ENCODE measurements at regions not wholly inside any gene's neighbourhood (a gene's known extent, or its start where the extent isn't known, plus 50 kb on each side); places are given as distances from the start of the nearest gene placed in this dataset.

GRCh38 chr12:131619106-131619642 lies 91.7 kb upstream of the SFSWAP start:
- TF ChIP-seq CTCF (optimal IDR thresholded peaks at IDR 0.05 in 1 of 3, IDR thresholded peaks at IDR 0.05 in 1 of 3, conservative IDR thresholded peaks at IDR 0.05 in 1 of 3; ENCODE audit: extremely low read depth in 1 of 3, insufficient read depth in 2 of 3, low read length in 3 of 3) (no peak), EZH2 (IDR thresholded peaks at IDR 0.05; ENCODE audit: low read length) (no peak)
- peaks cover 7% of the 10 kb centered on the region for H3K27me3 ChIP-seq (ENCODE audit: control insufficient read depth, extremely low read depth, insufficient read depth, low read length)
- H3K4me1 ChIP-seq (ENCODE audit: control insufficient read depth, extremely low read depth, insufficient read depth, low read length), result peaks cover 2% of the 10 kb centered on the region
- dilution Hi-C loops (cut with MboI; ENCODE audit: extremely low pct_ligation_motif_present, low sequenced_read_pairs), result no loop called here
- H4K20me1 ChIP-seq (ENCODE audit: control insufficient read depth, extremely low read depth, insufficient read depth, low read length), result no peaks in the 10 kb centered on the region
- H3K4me2 ChIP-seq (ENCODE audit: control insufficient read depth, extremely low read depth, insufficient read depth, low read depth, low read length), result no peak overlapping the region
- no peak overlapping the region for H3K4me3 ChIP-seq (ENCODE audit: control insufficient read depth in 2 of 3, extremely low read depth in 1 of 3, insufficient read depth in 2 of 3, low read depth in 1 of 3, low read length in 3 of 3)
- FAIRE-seq (no peak), DNase-seq (ENCODE audit: low read depth, low spot score) (no peak)
- H3K9ac ChIP-seq (ENCODE audit: control insufficient read depth, extremely low read depth, insufficient read depth, low read length), result no peak overlapping the region
- H3K79me2 ChIP-seq (ENCODE audit: control insufficient read depth, insufficient read depth, low read length), result no peaks in the 10 kb centered on the region
- no peak overlapping the region for H3K27ac ChIP-seq (ENCODE audit: control insufficient read depth, insufficient read depth, low read length)
- H3K36me3 ChIP-seq (ENCODE audit: control insufficient read depth in 2 of 2, extremely low read depth in 1 of 2, insufficient read depth in 2 of 2, low read length in 2 of 2), result no peaks in the 10 kb centered on the region
- H3K9me1 ChIP-seq (ENCODE audit: control insufficient read depth, extremely low read depth, insufficient read depth, low read length), result no peaks in the 10 kb centered on the region
- H2AFZ ChIP-seq (ENCODE audit: control insufficient read depth, low read length), result no peak overlapping the region
- no peaks in the 10 kb centered on the region for H3K9me3 ChIP-seq (ENCODE audit: control insufficient read depth, low read depth, low read length)

GRCh38 chr12:131619736-131620506 lies 91.0 kb upstream of the SFSWAP start:
- Histone ChIP-seq H3K4me1 (ENCODE audit: control insufficient read depth, extremely low read depth, insufficient read depth, low read length) (peaks cover 2% of the 10 kb centered on the region), H3K79me2 (ENCODE audit: control insufficient read depth, insufficient read depth, low read length) (no peaks in the 10 kb centered on the region), H4K20me1 (ENCODE audit: control insufficient read depth, extremely low read depth, insufficient read depth, low read length) (no peaks in the 10 kb centered on the region), H3K4me2 (ENCODE audit: control insufficient read depth, extremely low read depth, insufficient read depth, low read depth, low read length) (no peak overlapping the region), H3K9ac (ENCODE audit: control insufficient read depth, extremely low read depth, insufficient read depth, low read length) (no peak overlapping the region), H3K27ac (ENCODE audit: control insufficient read depth, insufficient read depth, low read length) (no peak overlapping the region), H3K9me3 (ENCODE audit: control insufficient read depth, low read depth, low read length) (no peaks in the 10 kb centered on the region), H3K9me1 (ENCODE audit: control insufficient read depth, extremely low read depth, insufficient read depth, low read length) (no peaks in the 10 kb centered on the region), H3K27me3 (ENCODE audit: control insufficient read depth, extremely low read depth, insufficient read depth, low read length) (peaks cover 7% of the 10 kb centered on the region), H3K36me3 (ENCODE audit: control insufficient read depth in 2 of 2, extremely low read depth in 1 of 2, insufficient read depth in 2 of 2, low read length in 2 of 2) (no peaks in the 10 kb centered on the region), H3K4me3 (ENCODE audit: control insufficient read depth in 2 of 3, extremely low read depth in 1 of 3, insufficient read depth in 2 of 3, low read depth in 1 of 3, low read length in 3 of 3) (no peak overlapping the region), H2AFZ (ENCODE audit: control insufficient read depth, low read length) (no peak overlapping the region)
- no peak for TF ChIP-seq CTCF (optimal IDR thresholded peaks at IDR 0.05 in 1 of 3, IDR thresholded peaks at IDR 0.05 in 1 of 3, conservative IDR thresholded peaks at IDR 0.05 in 1 of 3; ENCODE audit: extremely low read depth in 1 of 3, insufficient read depth in 2 of 3, low read length in 3 of 3)
- no peak for TF ChIP-seq EZH2 (IDR thresholded peaks at IDR 0.05; ENCODE audit: low read length)
- dilution Hi-C loops (cut with MboI; ENCODE audit: extremely low pct_ligation_motif_present, low sequenced_read_pairs), result no loop called here
- FAIRE-seq (no peak), DNase-seq (ENCODE audit: low read depth, low spot score) (no peak)

All from keratinocyte (primary cell).